ENCODE measurements at regions not wholly inside any gene's neighbourhood (a gene's known extent, or its start where the extent isn't known, plus 50 kb on each side); places are given as distances from the start of the nearest gene placed in this dataset.

DNA sequence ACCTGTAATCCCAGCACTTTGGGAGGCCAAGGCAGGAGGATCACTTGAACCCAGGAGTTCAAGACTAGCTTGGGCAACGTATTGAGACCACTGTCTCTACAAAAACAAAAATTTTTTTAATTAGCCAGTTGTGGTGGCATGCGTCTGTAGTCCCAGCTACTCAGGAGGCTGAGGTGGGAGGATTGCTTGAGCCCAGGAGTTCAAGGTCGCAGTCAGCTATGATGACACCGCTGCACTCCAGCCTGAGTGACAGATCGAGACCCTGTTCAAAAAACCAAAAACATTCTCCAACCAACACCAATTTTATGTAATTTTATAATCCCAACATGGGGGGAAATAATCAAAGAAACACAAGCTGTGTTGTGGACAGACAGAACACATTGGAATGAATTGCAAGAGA is 54.6 kb upstream of the TNRC6A start:
- TF ChIP-seq, protein P1, sequence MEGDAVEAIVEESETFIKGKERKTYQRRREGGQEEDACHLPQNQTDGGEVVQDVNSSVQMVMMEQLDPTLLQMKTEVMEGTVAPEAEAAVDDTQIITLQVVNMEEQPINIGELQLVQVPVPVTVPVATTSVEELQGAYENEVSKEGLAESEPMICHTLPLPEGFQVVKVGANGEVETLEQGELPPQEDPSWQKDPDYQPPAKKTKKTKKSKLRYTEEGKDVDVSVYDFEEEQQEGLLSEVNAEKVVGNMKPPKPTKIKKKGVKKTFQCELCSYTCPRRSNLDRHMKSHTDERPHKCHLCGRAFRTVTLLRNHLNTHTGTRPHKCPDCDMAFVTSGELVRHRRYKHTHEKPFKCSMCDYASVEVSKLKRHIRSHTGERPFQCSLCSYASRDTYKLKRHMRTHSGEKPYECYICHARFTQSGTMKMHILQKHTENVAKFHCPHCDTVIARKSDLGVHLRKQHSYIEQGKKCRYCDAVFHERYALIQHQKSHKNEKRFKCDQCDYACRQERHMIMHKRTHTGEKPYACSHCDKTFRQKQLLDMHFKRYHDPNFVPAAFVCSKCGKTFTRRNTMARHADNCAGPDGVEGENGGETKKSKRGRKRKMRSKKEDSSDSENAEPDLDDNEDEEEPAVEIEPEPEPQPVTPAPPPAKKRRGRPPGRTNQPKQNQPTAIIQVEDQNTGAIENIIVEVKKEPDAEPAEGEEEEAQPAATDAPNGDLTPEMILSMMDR (IDR thresholded peaks at IDR 0.05), result no peak
- no peaks in the 10 kb centered on the region for H3K27me3 ChIP-seq
- H3K4me3 ChIP-seq, result no peak overlapping the region
- H3K27ac ChIP-seq, result no peak overlapping the region
- DNase-seq, result no peak
- H3K4me1 ChIP-seq, result no peaks in the 10 kb centered on the region
- ATAC-seq, result no peak
- H3K9me3 ChIP-seq, result no peaks in the 10 kb centered on the region
- intact Hi-C loops (cut with DNase I), result no loop called here
- no peaks in the 10 kb centered on the region for H3K36me3 ChIP-seq

DNA sequence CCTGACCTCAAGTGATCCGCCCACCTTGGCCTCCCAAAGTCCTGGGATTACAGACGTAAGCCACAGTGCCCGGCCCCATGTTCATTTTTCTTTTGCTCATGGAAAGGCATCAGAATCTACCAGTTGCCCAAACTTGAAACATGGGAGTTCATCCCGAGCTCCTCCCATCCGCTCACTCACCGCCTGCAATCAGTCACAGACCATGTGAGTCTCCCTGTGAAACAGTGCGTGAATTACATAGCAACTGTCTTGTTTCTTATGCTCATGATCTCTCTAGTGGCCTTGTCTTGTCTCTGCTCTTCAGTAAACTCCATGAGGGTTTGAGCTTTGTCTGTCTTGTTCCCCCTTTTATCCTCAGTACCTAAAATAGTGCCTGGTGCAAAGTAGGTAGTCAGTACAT is 52.1 kb upstream of the TNRC6A start:
- Histone ChIP-seq H3K9me3 (no peaks in the 10 kb centered on the region), H3K4me1 (no peaks in the 10 kb centered on the region), H3K36me3 (no peaks in the 10 kb centered on the region), H3K4me3 (no peak overlapping the region), H3K27me3 (no peaks in the 10 kb centered on the region), H3K27ac (no peak overlapping the region)
- ATAC-seq, result no peak
- DNase-seq, result no peak
- TF ChIP-seq, protein P1 (IDR thresholded peaks at IDR 0.05), result no peak
- intact Hi-C loops (cut with DNase I), result no loop called here

Data from upper lobe of right lung (tissue), 1 donor.